H1 (cell line): ENCODE measurements at regions not wholly inside any gene's neighbourhood (a gene's known extent, or its start where the extent isn't known, plus 50 kb on each side); places are given as distances from the start of the nearest gene placed in this dataset.

ENCODE experiments used
- CTCF ChIA-PET: fragments of 300-600 bp; sonication (Branson Sonifier 250); formaldehyde crosslinking; loops from one replicate; lab custom pipeline; 2021; ENCODE audit not compliant: partially characterized antibody; lab: Charles Lee
- POLR2A ChIA-PET: fragments of 300-600 bp; sonication (Branson Sonifier 250); formaldehyde crosslinking; loops from one replicate; lab custom pipeline; 2021; ENCODE audit warnings: inconsistent platforms; ENCODE audit not compliant: partially characterized antibody; lab: Charles Lee
- DNase-seq, 2 experiments: peaks; one replicate each; pipeline versions ENCODE4 v3.0.0 to v3.0.0-alpha.2; 2010 to 2022; ENCODE audit warnings: low spot score in 2 of 2, low read depth in 1 of 2, mixed read lengths in 1 of 2
- FAIRE-seq: peaks from 2 replicates; lab custom pipeline; 2011; peaks lifted over from hg19 to GRCh38; lab: Jason Lieb, UNC
- H2AFZ ChIP-seq: 2 replicates; pipeline ENCODE4 v1.8.1; 2012; ENCODE audit warnings: low read length, inconsistent platforms
- H2AK5ac ChIP-seq: 2 replicates; pipeline ENCODE4 v1.6.1; 2013; ENCODE audit warnings: low read depth, low read length
- H2BK120ac ChIP-seq: replicated peaks from 2 replicates; pipeline ENCODE3; 2013; ENCODE audit warnings: low read depth, low read length, inconsistent platforms
- H2BK12ac ChIP-seq: 2 replicates; pipeline ENCODE4 v1.6.1; 2013; ENCODE audit warnings: low read depth, low read length
- H2BK15ac ChIP-seq: 2 replicates; pipeline ENCODE4 v1.6.1; 2013; ENCODE audit warnings: low read length
- H2BK20ac ChIP-seq: 2 replicates; pipeline ENCODE4 v1.6.1; 2013; ENCODE audit warnings: low read length
- H2BK5ac ChIP-seq: 2 replicates; pipeline ENCODE4 v1.6.1; 2013; ENCODE audit warnings: low read depth, low read length
- H3K14ac ChIP-seq: 2 replicates; pipeline ENCODE4 v1.6.1; 2013; ENCODE audit warnings: inconsistent platforms; ENCODE audit not compliant: insufficient read length
- H3K18ac ChIP-seq: 2 replicates; pipeline ENCODE4 v1.6.1; 2013; ENCODE audit warnings: low read length; ENCODE audit errors: extremely low read depth
- H3K23ac ChIP-seq: 2 replicates; pipeline ENCODE4 v1.6.1; 2013; ENCODE audit warnings: inconsistent platforms; ENCODE audit not compliant: insufficient read length
- H3K23me2 ChIP-seq: 2 replicates; pipeline ENCODE4 v1.6.1; 2013; ENCODE audit warnings: low read depth, low read length
- H3K27ac ChIP-seq: 2 replicates; pipeline ENCODE4 v1.6.1; 2011; ENCODE audit warnings: low read depth, low read length, inconsistent platforms
- H3K27me3 ChIP-seq, 4 experiments: replicated peaks in 1 of 4; 1 replicate in 1 of 4; 2 replicates in 3 of 4; pipeline versions ENCODE4 v1.6.1 to v1.8.1; 2011 to 2013; ENCODE audit warnings: low read length in 3 of 4, mild to moderate bottlenecking in 3 of 4, inconsistent platforms in 2 of 4, mixed read lengths in 2 of 4, moderate library complexity in 1 of 4; ENCODE audit not compliant: control insufficient read depth in 3 of 4, insufficient read depth in 3 of 4; ENCODE audit errors: extremely low read depth in 1 of 4
- H3K36me3 ChIP-seq, 4 experiments: 2 replicates each; pipeline versions ENCODE4 v1.6.1 to v1.8.1; 2011 to 2013; ENCODE audit warnings: mild to moderate bottlenecking in 4 of 4, low read length in 3 of 4, moderate library complexity in 2 of 4, control low read depth in 1 of 4, inconsistent platforms in 1 of 4; ENCODE audit not compliant: insufficient read depth in 4 of 4, control insufficient read depth in 2 of 4
- H3K4ac ChIP-seq: replicated peaks from 2 replicates; pipeline ENCODE3; 2013; ENCODE audit warnings: low read length, low read depth, mixed read lengths, inconsistent platforms; ENCODE audit not compliant: insufficient read length
- H3K4me1 ChIP-seq, 4 experiments: replicated peaks in 1 of 4; 1 replicate in 1 of 4; 2 replicates in 3 of 4; pipeline versions ENCODE4 v1.6.1 to v1.8.1; 2011 to 2013; ENCODE audit warnings: low read length in 3 of 4, inconsistent platforms in 2 of 4, mixed read lengths in 1 of 4; ENCODE audit not compliant: insufficient read depth in 4 of 4, control insufficient read depth in 3 of 4
- H3K4me2 ChIP-seq, 2 experiments: 2 replicates each; pipeline versions ENCODE4 v1.6.1 to v1.8.1; 2011 to 2013; ENCODE audit warnings: low read depth in 2 of 2, low read length in 2 of 2, control low read depth in 1 of 2, inconsistent platforms in 1 of 2, mild to moderate bottlenecking in 1 of 2; ENCODE audit not compliant: insufficient read depth in 1 of 2
- H3K4me3 ChIP-seq, 4 experiments: fragments of 200-600, 300-600 bp in 1 of 4; sonication (generic), shearing (Covaris generic), sonication (Bioruptor Twin) in 1 of 4; 2 replicates each; pipeline versions ENCODE4 v1.5.1 to v1.8.1; 2011 to 2016; ENCODE audit warnings: low read length in 4 of 4, low read depth in 3 of 4, control low read depth in 2 of 4, inconsistent platforms in 2 of 4, mild to moderate bottlenecking in 2 of 4, mixed read lengths in 1 of 4, moderate library complexity in 1 of 4; ENCODE audit not compliant: insufficient read depth in 2 of 4; ENCODE audit errors: extremely low read depth in 1 of 4
- H3K56ac ChIP-seq: replicated peaks from 2 replicates; pipeline ENCODE3; 2013; ENCODE audit warnings: low read depth, mild to moderate bottlenecking, mixed read lengths, low read length, inconsistent platforms; ENCODE audit not compliant: insufficient read length
- H3K79me1 ChIP-seq: 2 replicates; pipeline ENCODE4 v1.6.1; 2013; ENCODE audit warnings: low read depth, low read length, control low read depth
- H3K79me2 ChIP-seq, 2 experiments: 2 replicates each; pipeline versions ENCODE4 v1.6.1 to v1.8.1; 2012 to 2013; ENCODE audit warnings: low read length in 2 of 2, mild to moderate bottlenecking in 2 of 2, inconsistent platforms in 1 of 2; ENCODE audit not compliant: insufficient read depth in 2 of 2, control insufficient read depth in 1 of 2
- H3K9ac ChIP-seq, 4 experiments: replicated peaks in 1 of 4; 1 replicate in 1 of 4; 2 replicates in 3 of 4; pipeline versions ENCODE4 v1.6.1 to v1.8.1; 2011 to 2013; ENCODE audit warnings: low read depth in 3 of 4, low read length in 3 of 4, control low read depth in 2 of 4, mild to moderate bottlenecking in 2 of 4, moderate library complexity in 2 of 4, inconsistent platforms in 1 of 4; ENCODE audit errors: extremely low read depth in 1 of 4
- H3K9me3 ChIP-seq, 2 experiments: 2 replicates each; pipeline versions ENCODE4 v1.6.1 to v1.8.1; 2012 to 2013; ENCODE audit warnings: mild to moderate bottlenecking in 2 of 2, moderate library complexity in 2 of 2, control low read depth in 1 of 2, inconsistent platforms in 1 of 2, low read depth in 1 of 2, low read length in 1 of 2, mixed read lengths in 1 of 2; ENCODE audit not compliant: insufficient read depth in 2 of 2
- H4K20me1 ChIP-seq, 2 experiments: replicated peaks in 1 of 2; 2 replicates each; pipeline versions ENCODE3 to v1.8.1; 2011 to 2013; ENCODE audit warnings: inconsistent platforms in 2 of 2, low read length in 2 of 2, mild to moderate bottlenecking in 1 of 2; ENCODE audit not compliant: insufficient read depth in 2 of 2, control insufficient read depth in 1 of 2
- H4K5ac ChIP-seq: 2 replicates; pipeline ENCODE4 v1.6.1; 2013; ENCODE audit warnings: low read length, low read depth, mixed read lengths, inconsistent platforms; ENCODE audit not compliant: insufficient read length
- H4K8ac ChIP-seq: 2 replicates; pipeline ENCODE4 v1.8.0; 2013; ENCODE audit warnings: mild to moderate bottlenecking, moderate library complexity, low read length, inconsistent platforms; ENCODE audit not compliant: insufficient read depth; ENCODE audit errors: extremely low read depth
- H4K91ac ChIP-seq: replicated peaks from 2 replicates; pipeline ENCODE3; 2013; ENCODE audit warnings: low read length, mixed read lengths, inconsistent platforms; ENCODE audit not compliant: insufficient read length
- BACH1 ChIP-seq: IDR thresholded peaks from 2 replicates; pipeline ENCODE4 v1.6.1; 2012; ENCODE audit warnings: low read length, improper control_type of control experiment
- BCL11A ChIP-seq, 2 experiments: IDR thresholded peaks; one replicate each; pipeline ENCODE4 v1.6.1; 2011; ENCODE audit warnings: low read depth in 2 of 2, low read length in 2 of 2, mild to moderate bottlenecking in 2 of 2
- CHD2 ChIP-seq: IDR thresholded peaks from 2 replicates; pipeline ENCODE4 v1.6.1; 2012; ENCODE audit warnings: low read length, improper control_type of control experiment
- HDAC6 ChIP-seq: IDR thresholded peaks from one replicate; pipeline ENCODE4 v1.7.1; 2012; ENCODE audit warnings: low read depth, mild to moderate bottlenecking, inconsistent platforms, low read length, moderate library complexity
- NRF1 ChIP-seq: IDR thresholded peaks from 2 replicates; pipeline ENCODE4 v1.6.1; 2011; ENCODE audit warnings: mild to moderate bottlenecking, low read depth, low read length, improper control_type of control experiment
- PHF8 ChIP-seq: fragments of 200-600 bp; sonication (generic); conservative IDR thresholded peaks from 2 replicates; pipeline ENCODE4 v1.7.1; 2012; ENCODE audit warnings: low read depth, mild to moderate bottlenecking, inconsistent platforms, low read length, moderate library complexity
- SIRT6 ChIP-seq: IDR thresholded peaks from one replicate; pipeline ENCODE4 v1.7.1; 2012; ENCODE audit warnings: low read length, inconsistent platforms
- SP1 ChIP-seq: IDR thresholded peaks from 2 replicates; pipeline ENCODE4 v1.6.1; 2011; ENCODE audit warnings: low read depth, low read length
- TBP ChIP-seq: IDR thresholded peaks from 2 replicates; pipeline ENCODE4 v1.6.1; 2011; ENCODE audit warnings: low read depth, low read length, improper control_type of control experiment
- YY1 ChIP-seq: IDR thresholded peaks from 2 replicates; pipeline ENCODE4 v1.6.1; 2011; ENCODE audit warnings: low read depth, mild to moderate bottlenecking, low read length

GRCh38 chr12:76201758-76202157 is 117.3 kb upstream of the NAP1L1 start:
- TF ChIP-seq NRF1: no peak
- no peak for TF ChIP-seq PHF8
- no peak for TF ChIP-seq YY1
- TF ChIP-seq HDAC6: no peak
- TF ChIP-seq CHD2: no peak
- TF ChIP-seq SP1: no peak
- TF ChIP-seq BCL11A (IDR thresholded peaks at IDR 0.05; ENCODE audit: low read depth in 2 of 2, low read length in 2 of 2): no peak
- no peak for TF ChIP-seq TBP
- no peak for TF ChIP-seq BACH1
- TF ChIP-seq SIRT6: no peak
- Histone ChIP-seq H2BK12ac (no peak overlapping the region), H2AFZ (no peak overlapping the region), H3K9ac (no peak overlapping the region), H4K20me1 (no peaks in the 10 kb centered on the region), H4K91ac (no peak overlapping the region), H3K9me3 (peaks cover 10 to 24% of the 10 kb centered on the region in 2 experiments), H3K79me2 (no peaks in the 10 kb centered on the region), H4K8ac (no peak overlapping the region), H3K79me1 (no peaks in the 10 kb centered on the region), H3K4me1 (no peaks in the 10 kb centered on the region), H3K27ac (no peak overlapping the region), H3K4ac (no peak overlapping the region), H3K4me2 (no peak overlapping the region), H3K56ac (no peak overlapping the region), H3K18ac (no peak overlapping the region), H3K23ac (no peak overlapping the region), H2BK5ac (no peak overlapping the region), H2BK15ac (no peak overlapping the region), H2BK20ac (no peak overlapping the region), H3K14ac (no peak overlapping the region), H2AK5ac (no peak overlapping the region), H3K4me3 (no peak overlapping the region), H4K5ac (no peak overlapping the region), H3K36me3 (no peaks in the 10 kb centered on the region; a peak in 1 of 8 replicates), H2BK120ac (no peak overlapping the region), H3K23me2 (no peaks in the 10 kb centered on the region), H3K27me3 (no peaks in the 10 kb centered on the region)
- ChIA-PET CTCF (interaction anchor here (1.5 kb wide), 1 partner anchor 10 kb away, joined by 5 read pairs; no protein-coding TSS in a partner anchor), POLR2A (no interaction called here)
- DNase-seq (no peak), FAIRE-seq (no peak)
